SK-N-SH treated with all-trans-retinoic acid at 6 μM for 48 hours (cell line): ENCODE measurements at regions not wholly inside any gene's neighbourhood (a gene's known extent, or its start where the extent isn't known, plus 50 kb on each side); places are given as distances from the start of the nearest gene placed in this dataset.

Source experiments
- ATAC-seq: fragments of 200-7000 bp; cut with Tn5 transposase; 3 replicates; pipeline ENCODE4 v1.9.1; 2020; ENCODE audit warnings: mild to moderate bottlenecking, moderate library complexity
- ARNTL ChIP-seq: fragments of 450-650 bp; formaldehyde crosslinking; IDR thresholded peaks from 2 replicates; pipeline ENCODE4 v1.5.0; 2020; ENCODE audit warnings: low read depth, mild to moderate bottlenecking, moderate library complexity, borderline replicate concordance
- BACH2 ChIP-seq: fragments of 250-450 bp; sonication (Bioruptor Pico); IDR thresholded peaks from 2 replicates; pipeline ENCODE4 v1.9.0; 2021; ENCODE audit warnings: mild to moderate bottlenecking, borderline replicate concordance
- CSDC2 ChIP-seq: fragments of 250-450 bp; sonication (Bioruptor Pico); IDR thresholded peaks from 2 replicates; pipeline ENCODE4 v1.5.0; 2020; ENCODE audit warnings: mild to moderate bottlenecking, moderate library complexity
- ESRRG ChIP-seq: fragments of 250-450 bp; sonication (Bioruptor Pico); IDR thresholded peaks from 2 replicates; pipeline ENCODE4 v1.6.1; 2021; ENCODE audit warnings: mild to moderate bottlenecking
- GLIS3 ChIP-seq: fragments of 250-450 bp; sonication (Bioruptor Pico); IDR thresholded peaks from 2 replicates; pipeline ENCODE4 v1.5.0; 2020; ENCODE audit warnings: mild to moderate bottlenecking, moderate library complexity
- ISL1 ChIP-seq: fragments of 250-450 bp; sonication (Bioruptor Pico); IDR thresholded peaks from 2 replicates; pipeline ENCODE4 v2.1.2; 2022; ENCODE audit warnings: mild to moderate bottlenecking, moderate library complexity
- OSR1 ChIP-seq: fragments of 250-450 bp; sonication (Bioruptor Pico); IDR thresholded peaks from 2 replicates; pipeline ENCODE4 v1.8.0; 2022; ENCODE audit warnings: moderate library complexity, mild to moderate bottlenecking, inconsistent platforms
- PPARA ChIP-seq: fragments of 250-450 bp; sonication (Bioruptor Pico); IDR thresholded peaks from 2 replicates; pipeline ENCODE4 v1.5.0; 2020; ENCODE audit warnings: mild to moderate bottlenecking, borderline replicate concordance
- RARB ChIP-seq: fragments of 250-450 bp; sonication (Bioruptor Pico); IDR thresholded peaks from 2 replicates; pipeline ENCODE4 v1.8.0; 2021; ENCODE audit warnings: mild to moderate bottlenecking, moderate library complexity
- SNAI2 ChIP-seq: fragments of 250-450 bp; sonication (Bioruptor Pico); IDR thresholded peaks from 2 replicates; pipeline ENCODE4 v1.5.0; 2020; ENCODE audit warnings: mild to moderate bottlenecking, moderate library complexity
- TCF4 ChIP-seq: fragments of 250-450 bp; sonication (Bioruptor Pico); IDR thresholded peaks from 2 replicates; pipeline ENCODE4 v1.8.0; 2021; ENCODE audit warnings: mild to moderate bottlenecking, moderate library complexity, borderline replicate concordance
- TOX ChIP-seq: fragments of 250-450 bp; sonication (Bioruptor Pico); IDR thresholded peaks from 2 replicates; pipeline ENCODE4 v1.8.0; 2021; ENCODE audit warnings: mild to moderate bottlenecking, moderate library complexity, borderline replicate concordance
- ZC3H10 ChIP-seq: fragments of 250-450 bp; sonication (Bioruptor Pico); IDR thresholded peaks from 2 replicates; pipeline ENCODE4 v1.5.1; 2021; ENCODE audit warnings: mild to moderate bottlenecking, moderate library complexity
- ZFP3 ChIP-seq: fragments of 250-450 bp; sonication (Bioruptor Pico); IDR thresholded peaks from 2 replicates; pipeline ENCODE4 v1.5.0; 2020; ENCODE audit warnings: mild to moderate bottlenecking, moderate library complexity
- ZFP30 ChIP-seq: fragments of 450-650 bp; formaldehyde crosslinking; IDR thresholded peaks from 2 replicates; pipeline ENCODE4 v1.5.0; 2022; ENCODE audit warnings: mild to moderate bottlenecking, moderate library complexity
- ZNF70 ChIP-seq: fragments of 450-650 bp; formaldehyde crosslinking; IDR thresholded peaks from 2 replicates; pipeline ENCODE4 v1.5.0; 2020; ENCODE audit warnings: mild to moderate bottlenecking, moderate library complexity
- ZNF8 ChIP-seq: fragments of 450-650 bp; formaldehyde crosslinking; IDR thresholded peaks from 2 replicates; pipeline ENCODE4 v1.5.0; 2020; ENCODE audit warnings: mild to moderate bottlenecking, moderate library complexity
- TF ChIP-seq, protein P1 (sequence below): fragments of 250-450 bp; sonication (Bioruptor Pico); IDR thresholded peaks from 2 replicates; pipeline ENCODE4 v1.5.1; 2020; ENCODE audit warnings: low read depth, mild to moderate bottlenecking, moderate library complexity
- TF ChIP-seq, protein P2 (sequence below): fragments of 250-450 bp; sonication (Bioruptor Pico); IDR thresholded peaks from 2 replicates; pipeline ENCODE4 v1.8.0; 2020; ENCODE audit warnings: mild to moderate bottlenecking, moderate library complexity, borderline replicate concordance
- TF ChIP-seq, protein P3 (sequence below): fragments of 250-450 bp; sonication (Bioruptor Pico); IDR thresholded peaks from 2 replicates; pipeline ENCODE4 v1.5.0; 2020; ENCODE audit warnings: mild to moderate bottlenecking, moderate library complexity
- TF ChIP-seq, protein P4 (sequence below): fragments of 250-450 bp; sonication (Bioruptor Pico); IDR thresholded peaks from 2 replicates; pipeline ENCODE4 v1.5.1; 2021; ENCODE audit warnings: mild to moderate bottlenecking, moderate library complexity

DNA sequence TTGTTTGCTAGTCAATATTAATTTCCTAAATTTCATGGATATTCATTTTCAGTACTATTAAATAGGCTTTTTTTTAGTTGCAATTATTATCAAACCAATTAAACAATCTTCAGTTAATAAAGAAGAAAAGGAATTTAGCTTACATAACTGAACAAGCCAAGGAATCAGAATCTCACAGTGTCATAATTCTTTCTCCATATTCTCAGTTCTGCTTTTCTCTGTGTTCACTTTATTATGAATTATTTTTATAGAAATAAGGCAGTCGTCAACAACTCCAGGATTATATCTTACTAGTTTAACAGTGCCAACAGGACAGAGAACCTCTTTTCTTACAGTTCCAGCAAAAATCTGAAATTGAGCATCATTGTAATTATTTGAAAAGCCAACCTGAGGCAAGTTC lies 221.7 kb downstream of the CGGBP1 start:
- TF ChIP-seq TOX (CRISPR knock-in tag), result no peak

DNA sequence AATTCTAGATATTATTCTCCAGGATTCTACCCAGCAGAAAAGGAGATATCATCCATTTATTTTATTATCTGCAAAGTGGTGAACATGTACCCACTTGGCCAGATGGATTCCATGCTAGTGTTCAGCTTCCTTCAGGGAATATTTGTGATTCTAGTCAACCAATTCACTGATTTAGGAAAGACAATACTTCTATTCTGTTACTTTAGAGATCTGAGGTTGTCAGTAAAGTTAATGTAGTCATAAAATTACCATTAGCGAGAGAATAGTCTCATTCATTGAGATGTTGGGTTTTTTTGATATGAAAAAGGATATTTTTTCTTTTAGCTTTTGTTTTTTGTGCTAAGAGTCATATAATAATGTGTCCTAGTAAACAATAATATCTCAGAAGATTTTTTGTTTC lies 222.8 kb downstream of the CGGBP1 start:
- TF ChIP-seq SNAI2 (CRISPR knock-in tag) (no peak), ZC3H10 (CRISPR knock-in tag) (no peak), ZFP3 (CRISPR knock-in tag) (no peak), RARB (CRISPR knock-in tag) (no peak)
- TF ChIP-seq, protein P1, sequence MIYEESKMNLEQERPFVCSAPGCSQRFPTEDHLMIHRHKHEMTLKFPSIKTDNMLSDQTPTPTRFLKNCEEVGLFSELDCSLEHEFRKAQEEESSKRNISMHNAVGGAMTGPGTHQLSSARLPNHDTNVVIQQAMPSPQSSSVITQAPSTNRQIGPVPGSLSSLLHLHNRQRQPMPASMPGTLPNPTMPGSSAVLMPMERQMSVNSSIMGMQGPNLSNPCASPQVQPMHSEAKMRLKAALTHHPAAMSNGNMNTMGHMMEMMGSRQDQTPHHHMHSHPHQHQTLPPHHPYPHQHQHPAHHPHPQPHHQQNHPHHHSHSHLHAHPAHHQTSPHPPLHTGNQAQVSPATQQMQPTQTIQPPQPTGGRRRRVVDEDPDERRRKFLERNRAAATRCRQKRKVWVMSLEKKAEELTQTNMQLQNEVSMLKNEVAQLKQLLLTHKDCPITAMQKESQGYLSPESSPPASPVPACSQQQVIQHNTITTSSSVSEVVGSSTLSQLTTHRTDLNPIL (CRISPR knock-in tag), result no peak
- TF ChIP-seq, all 23 proteins: peak for 0

More for the DNA sequence above, 221.7 kb downstream of the CGGBP1 start:
- ATAC-seq, result no peak

DNA sequence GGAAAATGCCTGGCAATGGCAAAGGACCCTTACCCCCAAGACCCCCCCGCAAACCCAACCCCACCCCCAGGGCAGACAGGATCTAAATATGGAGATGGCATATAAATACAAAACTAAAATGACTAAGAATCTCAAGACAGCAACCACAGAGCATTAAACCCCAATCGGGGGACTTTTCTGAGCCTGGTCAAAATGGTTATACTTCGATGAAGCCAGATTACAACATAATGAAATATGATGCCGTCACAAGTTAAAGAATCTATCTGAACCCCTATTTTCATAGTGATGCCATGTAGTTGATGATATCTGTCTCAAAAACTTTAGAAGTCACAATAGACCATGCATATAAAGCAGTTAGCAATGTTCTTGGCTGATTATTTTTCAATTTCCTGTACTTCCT lies 223.6 kb downstream of the CGGBP1 start:
- no peak for ATAC-seq
- no peak for TF ChIP-seq SNAI2 (CRISPR knock-in tag)
- TF ChIP-seq TOX (CRISPR knock-in tag), result no peak
- TF ChIP-seq TCF4, result no peak
- no peak for TF ChIP-seq ARNTL (CRISPR knock-in tag)
- TF ChIP-seq, protein P2, sequence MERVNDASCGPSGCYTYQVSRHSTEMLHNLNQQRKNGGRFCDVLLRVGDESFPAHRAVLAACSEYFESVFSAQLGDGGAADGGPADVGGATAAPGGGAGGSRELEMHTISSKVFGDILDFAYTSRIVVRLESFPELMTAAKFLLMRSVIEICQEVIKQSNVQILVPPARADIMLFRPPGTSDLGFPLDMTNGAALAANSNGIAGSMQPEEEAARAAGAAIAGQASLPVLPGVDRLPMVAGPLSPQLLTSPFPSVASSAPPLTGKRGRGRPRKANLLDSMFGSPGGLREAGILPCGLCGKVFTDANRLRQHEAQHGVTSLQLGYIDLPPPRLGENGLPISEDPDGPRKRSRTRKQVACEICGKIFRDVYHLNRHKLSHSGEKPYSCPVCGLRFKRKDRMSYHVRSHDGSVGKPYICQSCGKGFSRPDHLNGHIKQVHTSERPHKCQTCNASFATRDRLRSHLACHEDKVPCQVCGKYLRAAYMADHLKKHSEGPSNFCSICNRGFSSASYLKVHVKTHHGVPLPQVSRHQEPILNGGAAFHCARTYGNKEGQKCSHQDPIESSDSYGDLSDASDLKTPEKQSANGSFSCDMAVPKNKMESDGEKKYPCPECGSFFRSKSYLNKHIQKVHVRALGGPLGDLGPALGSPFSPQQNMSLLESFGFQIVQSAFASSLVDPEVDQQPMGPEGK, result no peak
- no peak for TF ChIP-seq ZFP3 (CRISPR knock-in tag)
- no peak for TF ChIP-seq OSR1 (CRISPR knock-in tag)
- no peak for TF ChIP-seq PPARA (CRISPR knock-in tag)
- TF ChIP-seq ZC3H10 (CRISPR knock-in tag), result no peak
- TF ChIP-seq ISL1 (CRISPR knock-in tag), result no peak
- TF ChIP-seq RARB (CRISPR knock-in tag), result no peak
- no peak for TF ChIP-seq ZNF8
- TF ChIP-seq, protein P1 (CRISPR knock-in tag), result no peak

More for the DNA sequence above, 222.8 kb downstream of the CGGBP1 start:
- ATAC-seq, result no peak

DNA sequence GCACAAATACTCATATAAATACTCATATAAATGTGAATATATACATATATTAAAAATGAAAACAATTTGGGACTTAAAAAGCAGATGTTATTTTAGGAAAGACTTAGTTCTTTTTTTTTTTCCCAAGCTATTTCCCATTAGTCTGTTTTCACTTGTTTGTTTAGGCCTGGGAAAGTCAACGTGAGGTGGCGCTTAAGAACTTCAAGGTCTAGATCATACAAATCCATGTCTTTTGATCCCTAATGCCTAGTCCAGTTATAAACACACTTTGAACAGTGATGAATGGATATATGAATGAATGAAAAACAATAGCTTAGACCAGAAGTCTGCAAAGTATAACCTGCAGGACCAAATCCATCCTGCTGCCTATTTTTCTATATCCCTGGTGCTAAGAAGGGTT lies 224.5 kb downstream of the CGGBP1 start:
- TF ChIP-seq ZNF8, result no peak
- ATAC-seq, result no peak

DNA sequence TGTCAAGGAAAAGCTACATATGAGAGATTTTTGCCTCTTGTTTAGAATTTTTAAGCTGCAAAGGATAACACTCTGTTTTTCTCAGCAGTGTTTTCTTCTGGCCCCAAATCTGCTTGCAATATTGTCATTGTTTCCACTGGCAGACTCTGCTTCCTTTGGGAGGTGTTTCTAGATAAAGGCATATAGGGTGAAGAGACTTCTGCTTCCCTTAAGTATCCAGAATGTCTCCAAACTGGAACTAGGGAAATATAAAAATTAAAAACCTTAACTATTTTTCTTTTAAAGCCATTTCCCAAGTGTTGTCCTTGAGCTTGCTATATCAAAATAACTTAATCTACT lies 225.8 kb downstream of the CGGBP1 start:
- ATAC-seq, result no peak
- TF ChIP-seq ZNF70 (no peak), TCF4 (no peak), ZFP3 (CRISPR knock-in tag) (no peak), CSDC2 (CRISPR knock-in tag) (no peak), BACH2 (CRISPR knock-in tag) (no peak), ESRRG (no peak), PPARA (CRISPR knock-in tag) (no peak)

DNA sequence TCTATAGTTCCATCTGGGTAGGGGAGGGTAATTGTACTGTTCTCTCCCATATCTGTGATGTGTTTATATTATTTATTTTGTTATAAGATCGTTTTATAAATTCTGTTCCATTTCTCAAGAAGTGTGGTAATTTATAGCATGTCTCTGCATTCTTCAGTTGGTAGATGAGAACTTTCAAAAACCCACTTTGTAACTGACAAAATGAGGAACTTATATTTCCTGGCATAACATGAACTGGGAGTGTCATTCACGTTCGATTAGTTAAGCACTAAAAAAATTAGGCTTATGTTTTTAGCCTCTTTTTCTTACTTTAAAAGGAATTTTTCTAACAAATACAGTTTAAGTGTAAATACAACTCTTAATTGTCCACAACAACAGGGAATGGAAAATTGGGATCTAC lies 230.8 kb downstream of the CGGBP1 start:
- TF ChIP-seq GLIS3 (CRISPR knock-in tag) (no peak), OSR1 (CRISPR knock-in tag) (no peak), CSDC2 (CRISPR knock-in tag) (no peak), PPARA (CRISPR knock-in tag) (no peak), ARNTL (CRISPR knock-in tag) (no peak), ZNF70 (no peak), ZFP30 (CRISPR knock-in tag) (no peak), ISL1 (CRISPR knock-in tag) (no peak), RARB (CRISPR knock-in tag) (no peak), ZFP3 (CRISPR knock-in tag) (no peak)
- TF ChIP-seq, protein P1 (CRISPR knock-in tag), result no peak
- TF ChIP-seq, protein P2, result no peak
- TF ChIP-seq, protein P3, sequence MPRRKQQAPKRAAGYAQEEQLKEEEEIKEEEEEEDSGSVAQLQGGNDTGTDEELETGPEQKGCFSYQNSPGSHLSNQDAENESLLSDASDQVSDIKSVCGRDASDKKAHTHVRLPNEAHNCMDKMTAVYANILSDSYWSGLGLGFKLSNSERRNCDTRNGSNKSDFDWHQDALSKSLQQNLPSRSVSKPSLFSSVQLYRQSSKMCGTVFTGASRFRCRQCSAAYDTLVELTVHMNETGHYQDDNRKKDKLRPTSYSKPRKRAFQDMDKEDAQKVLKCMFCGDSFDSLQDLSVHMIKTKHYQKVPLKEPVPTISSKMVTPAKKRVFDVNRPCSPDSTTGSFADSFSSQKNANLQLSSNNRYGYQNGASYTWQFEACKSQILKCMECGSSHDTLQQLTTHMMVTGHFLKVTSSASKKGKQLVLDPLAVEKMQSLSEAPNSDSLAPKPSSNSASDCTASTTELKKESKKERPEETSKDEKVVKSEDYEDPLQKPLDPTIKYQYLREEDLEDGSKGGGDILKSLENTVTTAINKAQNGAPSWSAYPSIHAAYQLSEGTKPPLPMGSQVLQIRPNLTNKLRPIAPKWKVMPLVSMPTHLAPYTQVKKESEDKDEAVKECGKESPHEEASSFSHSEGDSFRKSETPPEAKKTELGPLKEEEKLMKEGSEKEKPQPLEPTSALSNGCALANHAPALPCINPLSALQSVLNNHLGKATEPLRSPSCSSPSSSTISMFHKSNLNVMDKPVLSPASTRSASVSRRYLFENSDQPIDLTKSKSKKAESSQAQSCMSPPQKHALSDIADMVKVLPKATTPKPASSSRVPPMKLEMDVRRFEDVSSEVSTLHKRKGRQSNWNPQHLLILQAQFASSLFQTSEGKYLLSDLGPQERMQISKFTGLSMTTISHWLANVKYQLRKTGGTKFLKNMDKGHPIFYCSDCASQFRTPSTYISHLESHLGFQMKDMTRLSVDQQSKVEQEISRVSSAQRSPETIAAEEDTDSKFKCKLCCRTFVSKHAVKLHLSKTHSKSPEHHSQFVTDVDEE, result no peak
- TF ChIP-seq, protein P4, sequence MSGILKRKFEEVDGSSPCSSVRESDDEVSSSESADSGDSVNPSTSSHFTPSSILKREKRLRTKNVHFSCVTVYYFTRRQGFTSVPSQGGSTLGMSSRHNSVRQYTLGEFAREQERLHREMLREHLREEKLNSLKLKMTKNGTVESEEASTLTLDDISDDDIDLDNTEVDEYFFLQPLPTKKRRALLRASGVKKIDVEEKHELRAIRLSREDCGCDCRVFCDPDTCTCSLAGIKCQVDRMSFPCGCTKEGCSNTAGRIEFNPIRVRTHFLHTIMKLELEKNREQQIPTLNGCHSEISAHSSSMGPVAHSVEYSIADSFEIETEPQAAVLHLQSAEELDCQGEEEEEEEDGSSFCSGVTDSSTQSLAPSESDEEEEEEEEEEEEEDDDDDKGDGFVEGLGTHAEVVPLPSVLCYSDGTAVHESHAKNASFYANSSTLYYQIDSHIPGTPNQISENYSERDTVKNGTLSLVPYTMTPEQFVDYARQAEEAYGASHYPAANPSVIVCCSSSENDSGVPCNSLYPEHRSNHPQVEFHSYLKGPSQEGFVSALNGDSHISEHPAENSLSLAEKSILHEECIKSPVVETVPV (CRISPR knock-in tag), result no peak
- no peak for ATAC-seq
